Caco-2 (cell line): ENCODE measurements at regions not wholly inside any gene's neighbourhood (a gene's known extent, or its start where the extent isn't known, plus 50 kb on each side); places are given as distances from the start of the nearest gene placed in this dataset.

Experiments used
- BruUV-seq: library from RNA; stranded (reverse); fragments of 400-500 nt; replicated peaks from 2 replicates; lab custom pipeline; 2021; lab: Mats Ljungman, UMichigan
- CTCF ChIA-PET: fragments of 300-600 bp; sonication (Branson Sonifier 250); formaldehyde crosslinking; loops from one replicate; lab custom pipeline; 2022; ENCODE audit warnings: antibody characterized with exemption; lab: Charles Lee
- POLR2A ChIA-PET: fragments of 300-600 bp; sonication (Branson Sonifier 250); formaldehyde crosslinking; loops from one replicate; lab custom pipeline; 2022; ENCODE audit warnings: antibody characterized with exemption; lab: Charles Lee
- DNase-seq, 2 experiments: peaks; one replicate each; pipeline versions ENCODE4 v3.0.0 to v3.0.0-alpha.2; 2020 to 2022
- H3K27me3 ChIP-seq: replicated peaks from 2 replicates; pipeline ENCODE4 v1.6.0; 2011; ENCODE audit warnings: low read length; ENCODE audit not compliant: control insufficient read depth, insufficient read depth
- H3K36me3 ChIP-seq: 2 replicates; pipeline ENCODE4 v1.5.1; 2011; ENCODE audit warnings: low read length; ENCODE audit not compliant: control insufficient read depth, insufficient read depth
- H3K4me1 ChIP-seq: fragments of 250-450 bp; sonication (Bioruptor Pico); 2 replicates; pipeline ENCODE4 v1.5.1; 2020; ENCODE audit warnings: mild to moderate bottlenecking
- H3K4me3 ChIP-seq: 2 replicates; pipeline ENCODE4 v1.5.1; 2011; ENCODE audit warnings: low read depth, mild to moderate bottlenecking, control low read depth, low read length
- H3K9me3 ChIP-seq: fragments of 250-450 bp; sonication (Bioruptor Pico); 2 replicates; pipeline ENCODE4 v1.5.1; 2020; ENCODE audit warnings: mild to moderate bottlenecking, moderate library complexity
- H3K27ac Mint-ChIP-seq: one replicate; pipeline ENCODE4 v1.8.0; 2022; ENCODE audit warnings: mixed read lengths; ENCODE audit not compliant: unreplicated experiment
- H3K27me3 Mint-ChIP-seq: one replicate; pipeline ENCODE4 v1.8.0; 2022; ENCODE audit warnings: mixed read lengths; ENCODE audit not compliant: insufficient read depth, unreplicated experiment
- H3K36me3 Mint-ChIP-seq: one replicate; pipeline ENCODE4 v1.8.0; 2022; ENCODE audit warnings: mild to moderate bottlenecking, mixed read lengths; ENCODE audit not compliant: insufficient read depth, unreplicated experiment
- H3K4me1 Mint-ChIP-seq: one replicate; pipeline ENCODE4 v1.8.0; 2022; ENCODE audit warnings: low read depth, mixed read lengths; ENCODE audit not compliant: unreplicated experiment
- H3K4me3 Mint-ChIP-seq: one replicate; pipeline ENCODE4 v1.8.0; 2022; ENCODE audit warnings: mild to moderate bottlenecking, moderate library complexity, mixed read lengths; ENCODE audit not compliant: unreplicated experiment
- H3K9me3 Mint-ChIP-seq: one replicate; pipeline ENCODE4 v1.8.0; 2022; ENCODE audit warnings: mixed read lengths; ENCODE audit not compliant: unreplicated experiment
- CTCF ChIP-seq, 2 experiments: fragments of 200-600 bp in 1 of 2; IDR thresholded peaks; 1 replicate in 1 of 2; 2 replicates in 1 of 2; pipeline versions ENCODE4 v1.5.1 to v1.8.0; 2011 to 2022; ENCODE audit warnings: antibody characterized with exemption in 1 of 2, control low read depth in 1 of 2, inconsistent platforms in 1 of 2, low read depth in 1 of 2, low read length in 1 of 2, mild to moderate bottlenecking in 1 of 2, moderate library complexity in 1 of 2; ENCODE audit not compliant: insufficient read depth in 1 of 2, severe bottlenecking in 1 of 2, unreplicated experiment in 1 of 2
- intact Hi-C: fragments of 100-400 bp; cut with micrococcal nuclease; formaldehyde crosslinking; loops from one replicate; pipeline ENCODE4 v1.10.0; 2022; ENCODE audit not compliant: unreplicated experiment

DNA sequence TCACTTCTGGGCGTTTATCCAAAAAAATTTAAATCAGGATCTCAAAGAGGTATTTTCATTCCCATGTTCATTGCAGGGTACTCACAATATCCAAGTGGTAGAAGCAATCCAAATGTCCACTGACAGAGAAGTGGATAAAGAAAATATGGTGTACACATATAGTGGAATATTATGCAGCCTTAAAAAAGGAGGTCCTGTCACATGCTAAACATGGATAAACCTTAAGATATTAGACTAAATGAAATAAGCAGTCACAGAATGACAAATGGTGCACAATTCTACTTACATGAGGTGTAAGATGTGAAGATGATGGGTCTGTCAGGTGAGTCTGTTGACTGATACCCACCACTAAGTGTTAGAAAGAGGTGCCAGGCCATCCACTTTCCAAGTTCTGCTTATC is 140.6 kb downstream of the THNSL2 start:
- Histone ChIP-seq H3K4me3 (no peak overlapping the region), H3K4me1 (no peaks in the 10 kb centered on the region), H3K9me3 (no peaks in the 10 kb centered on the region; the same call in 1 of the 2 replicates), H3K27me3 (no peaks in the 10 kb centered on the region), H3K36me3 (no peaks in the 10 kb centered on the region)
- POLR2A ChIA-PET, result no interaction called here
- CTCF ChIA-PET, result no interaction called here
- intact Hi-C loops, result no loop called here
- Mint-ChIP-seq H3K4me1 (no peaks in the 10 kb centered on the region), H3K9me3 (peaks cover 19% of the 10 kb centered on the region), H3K27me3 (no peaks in the 10 kb centered on the region), H3K27ac (no peak overlapping the region), H3K4me3 (no peak overlapping the region), H3K36me3 (no peaks in the 10 kb centered on the region)
- no peak for TF ChIP-seq CTCF (IDR thresholded peaks at IDR 0.05; ENCODE audit: insufficient read depth in 1 of 2, low read depth in 1 of 2, low read length in 1 of 2, severe bottlenecking in 1 of 2, unreplicated experiment in 1 of 2)
- no peak for DNase-seq
- BruUV-seq, result no TSS peak

DNA sequence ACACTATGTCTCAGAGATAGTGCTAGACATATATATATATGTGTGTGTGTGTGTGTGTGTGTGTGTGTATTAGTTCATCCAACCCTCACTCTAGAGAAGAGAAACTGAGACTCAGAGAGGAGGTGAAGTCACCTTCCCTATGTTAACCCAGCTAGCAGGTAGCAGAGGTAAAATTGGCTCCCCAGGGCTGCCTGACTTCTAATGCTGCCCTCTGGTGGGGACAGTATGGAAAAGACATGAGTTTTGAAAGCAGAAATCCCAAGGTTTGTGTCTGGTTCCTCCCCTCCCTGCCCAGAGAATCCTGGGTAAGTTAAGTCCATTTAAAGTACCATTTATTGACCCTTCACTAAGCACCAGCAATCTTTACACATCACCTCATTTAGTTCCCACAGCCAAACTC is 137.7 kb downstream of the THNSL2 start:
- H3K27ac Mint-ChIP-seq, result no peak overlapping the region
- H3K9me3 ChIP-seq, result no peaks in the 10 kb centered on the region; the same call in 1 of the 2 replicates
- H3K4me3 Mint-ChIP-seq, result no peak overlapping the region
- peaks cover 19% of the 10 kb centered on the region for H3K9me3 Mint-ChIP-seq
- H3K36me3 Mint-ChIP-seq, result no peaks in the 10 kb centered on the region
- DNase-seq, result peak in 1 of 2 experiments; percentile 61
- peaks cover 4% of the 10 kb centered on the region for H3K27me3 Mint-ChIP-seq
- ChIA-PET POLR2A (no interaction called here), CTCF (interaction anchor here (0.6 to 1.0 kb wide), 2 partner anchors 55 to 116 kb away, joined by 3 to 6 read pairs; no protein-coding TSS in a partner anchor)
- no peak overlapping the region for H3K4me3 ChIP-seq
- no peaks in the 10 kb centered on the region for H3K36me3 ChIP-seq
- no peaks in the 10 kb centered on the region for H3K27me3 ChIP-seq
- intact Hi-C loops, result loop anchor here (1.0 to 5.0 kb wide), 4 partner anchors 56 to 151 kb away; no protein-coding TSS in a partner anchor
- H3K4me1 Mint-ChIP-seq, result no peaks in the 10 kb centered on the region
- BruUV-seq, result no TSS peak
- peak; percentile 39 to 52 for TF ChIP-seq CTCF (IDR thresholded peaks at IDR 0.05; ENCODE audit: insufficient read depth in 1 of 2, low read depth in 1 of 2, low read length in 1 of 2, severe bottlenecking in 1 of 2, unreplicated experiment in 1 of 2)
- no peaks in the 10 kb centered on the region for H3K4me1 ChIP-seq

DNA sequence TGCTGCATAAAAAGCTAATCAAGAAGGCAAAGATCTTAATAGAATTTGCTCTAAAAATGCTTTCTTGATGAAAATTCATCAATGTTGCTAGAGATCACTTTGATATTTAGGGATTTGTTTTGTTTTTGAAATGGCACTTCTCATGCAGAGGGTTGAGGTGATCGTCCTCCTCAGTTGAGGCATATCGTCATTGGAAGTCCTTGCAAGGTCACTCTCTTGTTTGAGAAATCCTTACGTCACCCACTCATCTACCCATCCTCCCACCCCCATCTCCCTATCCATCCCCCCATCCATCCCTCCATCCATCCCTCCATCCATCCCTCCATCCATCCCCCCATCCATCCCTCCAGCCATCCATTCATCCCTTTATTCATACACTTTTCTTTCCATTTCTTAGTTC is 133.7 kb downstream of the THNSL2 start:
- ChIA-PET POLR2A (no interaction called here), CTCF (no interaction called here)
- intact Hi-C loops, result no loop called here
- no peaks in the 10 kb centered on the region for H3K36me3 Mint-ChIP-seq
- TF ChIP-seq CTCF (IDR thresholded peaks at IDR 0.05; ENCODE audit: insufficient read depth in 1 of 2, low read depth in 1 of 2, low read length in 1 of 2, severe bottlenecking in 1 of 2, unreplicated experiment in 1 of 2), result no peak
- no peak overlapping the region for H3K27ac Mint-ChIP-seq
- H3K4me3 ChIP-seq, result no peak overlapping the region
- H3K9me3 ChIP-seq, result no peaks in the 10 kb centered on the region
- H3K4me3 Mint-ChIP-seq, result no peak overlapping the region
- H3K27me3 Mint-ChIP-seq, result peaks cover 8% of the 10 kb centered on the region
- no peaks in the 10 kb centered on the region for H3K4me1 ChIP-seq
- BruUV-seq, result no TSS peak
- no peaks in the 10 kb centered on the region for H3K4me1 Mint-ChIP-seq
- no peaks in the 10 kb centered on the region for H3K36me3 ChIP-seq
- DNase-seq, result no peak
- no peaks in the 10 kb centered on the region for H3K27me3 ChIP-seq
- H3K9me3 Mint-ChIP-seq, result peaks cover 12% of the 10 kb centered on the region
